HepG2 (cell line): ENCODE measurements at regions not wholly inside any gene's neighbourhood (a gene's known extent, or its start where the extent isn't known, plus 50 kb on each side); places are given as distances from the start of the nearest gene placed in this dataset.

Experiments
- ATAC-seq: fragments of 200-7000 bp; cut with Tn5 transposase; 3 replicates; pipeline ENCODE4 v1.9.1; 2020; ENCODE audit warnings: mild to moderate bottlenecking, moderate library complexity
- BruUV-seq: library from RNA; stranded (reverse); fragments of 400-500 nt; replicated peaks from 2 replicates; lab custom pipeline; 2021; lab: Mats Ljungman, UMichigan
- CTCF ChIA-PET: fragments of 300-600 bp; formaldehyde crosslinking; extraction: SDS; loops from one replicate; lab custom pipeline; 2021; ENCODE audit warnings: low total read pairs, inconsistent platforms, low intra/inter-chr PET ratio; lab: Yijun Ruan, JAX
- POLR2A ChIA-PET: fragments of 350-600 bp; sonication (Branson Sonifier 250); formaldehyde crosslinking; loops from one replicate; lab custom pipeline; 2020; ENCODE audit warnings: antibody characterized with exemption, inconsistent platforms; lab: Yijun Ruan, JAX
- DNase-seq: peaks from one replicate; pipeline ENCODE4 v3.0.0-alpha.2; 2015; ENCODE audit warnings: low spot score
- FAIRE-seq: peaks from 3 replicates; lab custom pipeline; 2011; peaks lifted over from hg19 to GRCh38; lab: Jason Lieb, UNC
- H2AFZ ChIP-seq: one replicate; pipeline ENCODE4 v1.6.1; 2011; ENCODE audit warnings: low read length, inconsistent platforms
- H3K27ac ChIP-seq: fragments of 300-600 bp; 3 replicates; pipeline ENCODE4 v1.8.0; 2011; ENCODE audit warnings: mixed run types, mild to moderate bottlenecking, mixed read lengths, low read length, inconsistent platforms; ENCODE audit not compliant: insufficient read depth; ENCODE audit errors: extremely low read length
- H3K27me3 ChIP-seq, 2 experiments: fragments of 200-600 bp in 1 of 2; 2 replicates in 1 of 2; 3 replicates in 1 of 2; pipeline versions ENCODE4 v1.6.0 to v1.8.0; 2011; ENCODE audit warnings: low read length in 2 of 2, mild to moderate bottlenecking in 2 of 2, moderate library complexity in 2 of 2, inconsistent platforms in 1 of 2; ENCODE audit not compliant: insufficient read depth in 2 of 2, control insufficient read depth in 1 of 2
- H3K36me3 ChIP-seq, 2 experiments: fragments of 200-600 bp in 1 of 2; replicated peaks in 1 of 2; 2 replicates in 1 of 2; 3 replicates in 1 of 2; pipeline versions ENCODE4 v1.5.1 to v1.8.0; 2011; ENCODE audit warnings: low read length in 2 of 2, inconsistent platforms in 1 of 2; ENCODE audit not compliant: insufficient read depth in 2 of 2, control insufficient read depth in 1 of 2
- H3K4me1 ChIP-seq: 2 replicates; pipeline ENCODE4 v1.5.1; 2012; ENCODE audit warnings: low read length, inconsistent platforms; ENCODE audit not compliant: insufficient read depth
- H3K4me2 ChIP-seq: 2 replicates; pipeline ENCODE4 v1.6.0; 2011; ENCODE audit warnings: low read depth, low read length, inconsistent platforms
- H3K4me3 ChIP-seq, 3 experiments: fragments of 200-600 bp in 1 of 3; sonication (generic), shearing (Covaris generic) in 1 of 3; replicated peaks in 1 of 3; 2 replicates each; pipeline ENCODE4 v1.5.1; 2011 to 2016; ENCODE audit warnings: low read length in 3 of 3, inconsistent platforms in 2 of 3, low read depth in 2 of 3, mild to moderate bottlenecking in 2 of 3, control low read depth in 1 of 3, mixed read lengths in 1 of 3; ENCODE audit not compliant: insufficient read depth in 1 of 3
- H3K79me2 ChIP-seq: one replicate; pipeline ENCODE4 v1.6.1; 2011; ENCODE audit warnings: low read length, inconsistent platforms; ENCODE audit not compliant: insufficient read depth
- H3K9ac ChIP-seq: 2 replicates; pipeline ENCODE4 v1.6.0; 2011; ENCODE audit warnings: mild to moderate bottlenecking, low read depth, low read length, inconsistent platforms; ENCODE audit not compliant: insufficient read depth
- H3K9me3 ChIP-seq: 2 replicates; pipeline ENCODE4 v1.5.1; 2012; ENCODE audit warnings: mild to moderate bottlenecking, low read length
- H4K20me1 ChIP-seq: 2 replicates; pipeline ENCODE4 v1.6.0; 2011; ENCODE audit warnings: inconsistent platforms, mild to moderate bottlenecking, low read length, moderate library complexity; ENCODE audit not compliant: insufficient read depth
- DPF2 ChIP-seq: sonication (generic); formaldehyde crosslinking; IDR thresholded peaks from 2 replicates; pipeline ENCODE4 v1.4.0; 2020; ENCODE audit warnings: mild to moderate bottlenecking, low read depth, missing genetic modification reagents, borderline replicate concordance
- EEA1 ChIP-seq: sonication (generic); formaldehyde crosslinking; IDR thresholded peaks from 2 replicates; pipeline ENCODE4 v1.5.1; 2020; ENCODE audit warnings: mild to moderate bottlenecking, missing genetic modification reagents, borderline replicate concordance
- ESRRA ChIP-seq: sonication (generic); formaldehyde crosslinking; IDR thresholded peaks from 2 replicates; pipeline ENCODE4 v1.5.1; 2020; ENCODE audit warnings: mild to moderate bottlenecking, low read depth, missing genetic modification reagents
- HMG20B ChIP-seq: conservative IDR thresholded peaks from 2 replicates; pipeline ENCODE4 v1.6.1; 2016; ENCODE audit warnings: missing genetic modification reagents, missing compliant biosample characterization
- HNRNPH1 ChIP-seq: fragments of 200-400 bp; formaldehyde crosslinking; optimal IDR thresholded peaks from 2 replicates; pipeline ENCODE3; 2017; ENCODE audit warnings: mild to moderate bottlenecking, low read depth, low read length
- HOXA3 ChIP-seq: sonication (generic); formaldehyde crosslinking; IDR thresholded peaks from 2 replicates; pipeline ENCODE4 v1.5.0; 2020; ENCODE audit warnings: missing genetic modification reagents
- MZF1 ChIP-seq: sonication (generic); formaldehyde crosslinking; IDR thresholded peaks from 2 replicates; pipeline ENCODE4 v1.8.1; 2023; ENCODE audit warnings: mild to moderate bottlenecking, missing genetic modification reagents, borderline replicate concordance
- SALL1 ChIP-seq: sonication (generic); formaldehyde crosslinking; IDR thresholded peaks from 2 replicates; pipeline ENCODE4 v1.8.0; 2022; ENCODE audit warnings: mild to moderate bottlenecking, missing genetic modification reagents
- SSRP1 ChIP-seq: IDR thresholded peaks from 2 replicates; pipeline ENCODE4 v1.6.1; 2016; ENCODE audit warnings: control low read depth
- TBP ChIP-seq: sonication (generic); formaldehyde crosslinking; IDR thresholded peaks from 2 replicates; pipeline ENCODE4 v1.5.0; 2020; ENCODE audit warnings: missing genetic modification reagents
- TGIF2 ChIP-seq: IDR thresholded peaks from 2 replicates; pipeline ENCODE4 v1.6.1; 2016; ENCODE audit warnings: control low read depth, missing compliant biosample characterization
- ZFP36L1 ChIP-seq: sonication (generic); formaldehyde crosslinking; IDR thresholded peaks from 2 replicates; pipeline ENCODE4 v1.8.0; 2022; ENCODE audit warnings: mild to moderate bottlenecking, missing genetic modification reagents, moderate library complexity
- ZNF615 ChIP-seq: sonication (generic); formaldehyde crosslinking; IDR thresholded peaks from 2 replicates; pipeline ENCODE4 v1.5.0; 2020; ENCODE audit warnings: mild to moderate bottlenecking, missing genetic modification reagents, borderline replicate concordance
- ZNF710 ChIP-seq: sonication (generic); formaldehyde crosslinking; IDR thresholded peaks from 2 replicates; pipeline ENCODE4 v1.5.0; 2020; ENCODE audit warnings: mild to moderate bottlenecking, missing genetic modification reagents, borderline replicate concordance
- WGBS: methylation state at CpG from one replicate; pipeline ENCODE4 v1.1.6; 2017; ENCODE audit warnings: low lambda C conversion rate; 5-methylcytosine and 5-hydroxymethylcytosine counted together
- in situ Hi-C: cut with HindIII; loops from 2 replicates; pipeline ENCODE4 v1.10.0; 2017; ENCODE audit warnings: low pct_unique_long_range_greater_than_20kb; ENCODE audit not compliant: extremely low pct_ligation_motif_present
- intact Hi-C: fragments of 100-400 bp; cut with micrococcal nuclease; formaldehyde crosslinking; loops from one replicate; pipeline ENCODE4 v1.10.0; 2022; ENCODE audit not compliant: unreplicated experiment
- TF ChIP-seq, protein P1 (sequence below): sonication (generic); formaldehyde crosslinking; conservative IDR thresholded peaks from 2 replicates; pipeline ENCODE4 v1.8.1; 2023; ENCODE audit warnings: missing genetic modification reagents
- TF ChIP-seq, protein P2 (sequence below): sonication (generic); formaldehyde crosslinking; IDR thresholded peaks from 2 replicates; pipeline ENCODE4 v1.8.1; 2023; ENCODE audit warnings: missing genetic modification reagents, inconsistent platforms, borderline replicate concordance
- TF ChIP-seq, protein P3 (sequence below): IDR thresholded peaks from 2 replicates; pipeline ENCODE4 v1.6.1; 2016; ENCODE audit warnings: missing biosample characterization, missing genetic modification reagents, low read depth

- WGBS, result under 1% methylated on average over 3 of the region's 3 CpGs
- no peak overlapping the region for H2AFZ ChIP-seq
- no peaks in the 10 kb centered on the region for H3K36me3 ChIP-seq
- no peak overlapping the region for H3K4me3 ChIP-seq
- H4K20me1 ChIP-seq, result no peaks in the 10 kb centered on the region
- H3K27me3 ChIP-seq, result no peaks in the 10 kb centered on the region
- no peak for ATAC-seq
- no peak for DNase-seq
- H3K27ac ChIP-seq, result no peak overlapping the region
- POLR2A ChIA-PET, result no interaction called here
- no peak overlapping the region for H3K9ac ChIP-seq
- no peak for TF ChIP-seq HOXA3 (CRISPR knock-in tag)
- no peak for TF ChIP-seq HNRNPH1
- TF ChIP-seq DPF2 (CRISPR knock-in tag), result no peak
- TF ChIP-seq MZF1 (CRISPR knock-in tag), result no peak
- no peak for TF ChIP-seq EEA1 (CRISPR knock-in tag)
- TF ChIP-seq, protein P1, sequence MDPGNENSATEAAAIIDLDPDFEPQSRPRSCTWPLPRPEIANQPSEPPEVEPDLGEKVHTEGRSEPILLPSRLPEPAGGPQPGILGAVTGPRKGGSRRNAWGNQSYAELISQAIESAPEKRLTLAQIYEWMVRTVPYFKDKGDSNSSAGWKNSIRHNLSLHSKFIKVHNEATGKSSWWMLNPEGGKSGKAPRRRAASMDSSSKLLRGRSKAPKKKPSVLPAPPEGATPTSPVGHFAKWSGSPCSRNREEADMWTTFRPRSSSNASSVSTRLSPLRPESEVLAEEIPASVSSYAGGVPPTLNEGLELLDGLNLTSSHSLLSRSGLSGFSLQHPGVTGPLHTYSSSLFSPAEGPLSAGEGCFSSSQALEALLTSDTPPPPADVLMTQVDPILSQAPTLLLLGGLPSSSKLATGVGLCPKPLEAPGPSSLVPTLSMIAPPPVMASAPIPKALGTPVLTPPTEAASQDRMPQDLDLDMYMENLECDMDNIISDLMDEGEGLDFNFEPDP (CRISPR knock-in tag), result no peak
- no peak for TF ChIP-seq ZNF615 (CRISPR knock-in tag)
- TF ChIP-seq ZNF710, result no peak
- no peak for TF ChIP-seq ZFP36L1 (CRISPR knock-in tag)
- TF ChIP-seq HMG20B, result no peak
- no peak for TF ChIP-seq TGIF2 (CRISPR knock-in tag)
- no peak for TF ChIP-seq ESRRA (CRISPR knock-in tag)
- no peak for TF ChIP-seq SALL1 (CRISPR knock-in tag)
- no peak for TF ChIP-seq SSRP1 (CRISPR knock-in tag)
- no peak for TF ChIP-seq TBP (CRISPR knock-in tag)
- TF ChIP-seq, protein P2, sequence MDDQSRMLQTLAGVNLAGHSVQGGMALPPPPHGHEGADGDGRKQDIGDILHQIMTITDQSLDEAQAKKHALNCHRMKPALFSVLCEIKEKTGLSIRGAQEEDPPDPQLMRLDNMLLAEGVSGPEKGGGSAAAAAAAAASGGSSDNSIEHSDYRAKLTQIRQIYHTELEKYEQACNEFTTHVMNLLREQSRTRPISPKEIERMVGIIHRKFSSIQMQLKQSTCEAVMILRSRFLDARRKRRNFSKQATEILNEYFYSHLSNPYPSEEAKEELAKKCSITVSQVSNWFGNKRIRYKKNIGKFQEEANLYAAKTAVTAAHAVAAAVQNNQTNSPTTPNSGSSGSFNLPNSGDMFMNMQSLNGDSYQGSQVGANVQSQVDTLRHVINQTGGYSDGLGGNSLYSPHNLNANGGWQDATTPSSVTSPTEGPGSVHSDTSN (CRISPR knock-in tag), result no peak
- TF ChIP-seq, protein P3, sequence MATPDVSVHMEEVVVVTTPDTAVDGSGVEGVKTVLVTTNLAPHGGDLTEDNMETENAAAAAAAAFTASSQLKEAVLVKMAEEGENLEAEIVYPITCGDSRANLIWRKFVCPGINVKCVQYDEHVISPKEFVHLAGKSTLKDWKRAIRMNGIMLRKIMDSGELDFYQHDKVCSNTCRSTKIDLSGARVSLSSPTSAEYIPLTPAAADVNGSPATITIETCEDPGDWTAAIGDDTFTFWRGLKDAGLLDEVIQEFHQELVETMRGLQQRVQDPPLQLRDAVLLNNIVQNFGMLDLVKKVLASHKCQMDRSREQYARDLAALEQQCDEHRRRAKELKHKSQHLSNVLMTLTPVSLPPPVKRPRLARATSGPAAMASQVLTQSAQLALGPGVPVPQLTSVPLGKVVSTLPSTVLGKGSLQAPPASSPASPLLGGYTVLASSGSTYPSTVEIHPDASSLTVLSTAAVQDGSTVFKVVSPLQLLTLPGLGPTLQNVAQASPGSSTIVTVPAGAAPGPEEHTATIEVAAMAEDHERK (CRISPR knock-in tag), result no peak
- in situ Hi-C loops, result no loop called here
- FAIRE-seq, result no peak
- intact Hi-C loops, result no loop called here
- H3K9me3 ChIP-seq, result no peaks in the 10 kb centered on the region
- BruUV-seq, result no TSS peak
- H3K79me2 ChIP-seq, result no peaks in the 10 kb centered on the region
- H3K4me1 ChIP-seq, result no peaks in the 10 kb centered on the region
- H3K4me2 ChIP-seq, result no peak overlapping the region
- CTCF ChIA-PET, result no interaction called here
Measured at GRCh38 chr10:55989188-55989587, 371.9 kb downstream of the ZWINT start.
